ENCODE measurements at regions not wholly inside any gene's neighbourhood (a gene's known extent, or its start where the extent isn't known, plus 50 kb on each side); places are given as distances from the start of the nearest gene placed in this dataset.

- Histone ChIP-seq H3K27me3 (ENCODE audit: insufficient read depth) (no peaks in the 10 kb centered on the region), H4K20me1 (replicated peaks; ENCODE audit: insufficient read depth) (no peaks in the 10 kb centered on the region), H3K4me3 (no peak overlapping the region), H3K4me2 (no peak overlapping the region), H3K79me2 (replicated peaks; ENCODE audit: insufficient read depth) (no peaks in the 10 kb centered on the region), H3K9me2 (ENCODE audit: insufficient read depth) (no peaks in the 10 kb centered on the region), H3K4me1 (ENCODE audit: insufficient read depth) (peaks cover 13% of the 10 kb centered on the region), H3F3A (replicated peaks; ENCODE audit: low read depth) (no peaks in the 10 kb centered on the region), H3K27ac (ENCODE audit: low read depth) (no peak overlapping the region), H2AFZ (no peak overlapping the region), H3K36me3 (ENCODE audit: insufficient read depth) (no peaks in the 10 kb centered on the region)
- no peak for TF ChIP-seq ZNF114 (CRISPR knock-in tag; IDR thresholded peaks at IDR 0.05)
- no peak for TF ChIP-seq EZH2phosphoT487 (IDR thresholded peaks at IDR 0.05; ENCODE audit: unreplicated experiment)
- no peak for TF ChIP-seq ZNF331 (CRISPR knock-in tag; IDR thresholded peaks at IDR 0.05; ENCODE audit: low read depth)
- TF ChIP-seq CTCF (conservative IDR thresholded peaks at IDR 0.05; ENCODE audit: low read depth in 2 of 2), result no peak
- TF ChIP-seq ZNF462 (CRISPR knock-in tag; IDR thresholded peaks at IDR 0.05), result no peak
- TF ChIP-seq EZH2 (IDR thresholded peaks at IDR 0.05; ENCODE audit: low read depth, unreplicated experiment), result no peak
- no peak for TF ChIP-seq NANOG (IDR thresholded peaks at IDR 0.05; ENCODE audit: borderline replicate concordance)
- no peak for TF ChIP-seq POLR2AphosphoS5 (IDR thresholded peaks at IDR 0.05; ENCODE audit: low read depth)
- no peak for TF ChIP-seq ETS1 (IDR thresholded peaks at IDR 0.05)
- TF ChIP-seq JUNB (IDR thresholded peaks at IDR 0.05; ENCODE audit: unreplicated experiment), result no peak
- no peak for TF ChIP-seq REST (IDR thresholded peaks at IDR 0.05; ENCODE audit: unreplicated experiment)
- no peak for TF ChIP-seq CREB1 (CRISPR knock-in tag; IDR thresholded peaks at IDR 0.05; ENCODE audit: low read depth)
- TF ChIP-seq STAT1 (IDR thresholded peaks at IDR 0.05; ENCODE audit: unreplicated experiment), result no peak
- Mint-ChIP-seq H3K4me1 (peaks cover 10% of the 10 kb centered on the region), H3K27me3 (ENCODE audit: insufficient read depth, low read depth, poor library complexity) (peaks cover 2% of the 10 kb centered on the region), H3K36me3 (ENCODE audit: low read depth) (no peaks in the 10 kb centered on the region), H3K4me3 (no peak overlapping the region), H3K9me3 (no peaks in the 10 kb centered on the region), H3K27ac (no peak overlapping the region)
- ATAC-seq (no peak), DNase-seq (ENCODE audit: low spot score) (no peak)
Observed at GRCh38 chr3:18144571-18144970, 280.6 kb downstream of the SATB1 start.
